DND-41 (cell line): ENCODE measurements at regions not wholly inside any gene's neighbourhood (a gene's known extent, or its start where the extent isn't known, plus 50 kb on each side); places are given as distances from the start of the nearest gene placed in this dataset.

ENCODE experiments used
- EZH2 ChIP-seq: IDR thresholded peaks from 3 replicates; pipeline ENCODE4 v1.6.1; 2012; ENCODE audit warnings: borderline replicate concordance, low read depth, mild to moderate bottlenecking, moderate library complexity, low read length, inconsistent platforms; ENCODE audit not compliant: severe bottlenecking
- TF ChIP-seq, protein P1 (sequence below): IDR thresholded peaks from 2 replicates; pipeline ENCODE4 v1.5.1; 2012; ENCODE audit warnings: borderline replicate concordance, low read length, moderate library complexity, mild to moderate bottlenecking; ENCODE audit not compliant: poor library complexity, severe bottlenecking; ENCODE audit errors: extremely low read depth

DNA sequence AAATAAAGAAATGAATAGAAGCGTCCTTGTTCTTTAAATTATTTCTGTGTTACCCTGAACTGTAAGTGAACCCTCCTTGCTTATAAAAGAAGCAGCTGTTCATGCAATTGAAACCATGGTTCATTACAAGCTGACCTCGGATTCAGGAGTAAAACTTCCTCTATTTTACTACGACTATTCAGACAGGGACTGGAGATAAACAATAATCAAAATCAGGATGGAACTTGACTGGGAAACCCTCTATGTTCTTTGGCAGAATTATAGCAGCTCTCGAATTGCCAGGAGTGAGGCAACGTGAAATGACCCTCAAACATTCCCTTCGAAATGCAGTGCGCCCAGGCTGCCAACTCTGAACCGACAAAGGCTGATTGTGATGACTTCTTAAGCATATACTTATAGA, 172.1 kb downstream of the CYP26A1 start:
- TF ChIP-seq, protein P1, sequence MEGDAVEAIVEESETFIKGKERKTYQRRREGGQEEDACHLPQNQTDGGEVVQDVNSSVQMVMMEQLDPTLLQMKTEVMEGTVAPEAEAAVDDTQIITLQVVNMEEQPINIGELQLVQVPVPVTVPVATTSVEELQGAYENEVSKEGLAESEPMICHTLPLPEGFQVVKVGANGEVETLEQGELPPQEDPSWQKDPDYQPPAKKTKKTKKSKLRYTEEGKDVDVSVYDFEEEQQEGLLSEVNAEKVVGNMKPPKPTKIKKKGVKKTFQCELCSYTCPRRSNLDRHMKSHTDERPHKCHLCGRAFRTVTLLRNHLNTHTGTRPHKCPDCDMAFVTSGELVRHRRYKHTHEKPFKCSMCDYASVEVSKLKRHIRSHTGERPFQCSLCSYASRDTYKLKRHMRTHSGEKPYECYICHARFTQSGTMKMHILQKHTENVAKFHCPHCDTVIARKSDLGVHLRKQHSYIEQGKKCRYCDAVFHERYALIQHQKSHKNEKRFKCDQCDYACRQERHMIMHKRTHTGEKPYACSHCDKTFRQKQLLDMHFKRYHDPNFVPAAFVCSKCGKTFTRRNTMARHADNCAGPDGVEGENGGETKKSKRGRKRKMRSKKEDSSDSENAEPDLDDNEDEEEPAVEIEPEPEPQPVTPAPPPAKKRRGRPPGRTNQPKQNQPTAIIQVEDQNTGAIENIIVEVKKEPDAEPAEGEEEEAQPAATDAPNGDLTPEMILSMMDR: no peak
- TF ChIP-seq EZH2: no peak
